SK-N-SH (cell line): ENCODE measurements at regions not wholly inside any gene's neighbourhood (a gene's known extent, or its start where the extent isn't known, plus 50 kb on each side); places are given as distances from the start of the nearest gene placed in this dataset.

Experiments used
- CTCF ChIA-PET: fragments of 300-600, 350-600 bp; formaldehyde crosslinking; extraction: SDS; loops from one replicate; lab custom pipeline; 2021; lab: Yijun Ruan, JAX
- POLR2A ChIA-PET: fragments of 350-600 bp; sonication (Branson Sonifier 250); formaldehyde crosslinking; extraction: SDS; loops from one replicate; lab custom pipeline; 2020; ENCODE audit warnings: antibody characterized with exemption, inconsistent platforms; lab: Yijun Ruan, JAX
- DNase-seq: peaks from one replicate; pipeline ENCODE4 v3.0.0; 2012
- H2AFZ ChIP-seq: fragments of 200-600 bp; sonication (generic); 2 replicates; pipeline ENCODE4 v1.8.1; 2016; ENCODE audit warnings: antibody characterized with exemption, mild to moderate bottlenecking, low read depth
- H3F3A ChIP-seq: fragments of 200-600 bp; sonication (generic); replicated peaks from 2 replicates; pipeline ENCODE3; 2016; ENCODE audit warnings: antibody characterized with exemption, mild to moderate bottlenecking; ENCODE audit not compliant: insufficient read depth
- H3K27ac ChIP-seq, 2 experiments: fragments of 200-500 bp in 1 of 2; fragments of 200-600 bp in 1 of 2; sonication (Bioruptor generic) in 1 of 2; sonication (generic), shearing (Covaris generic) in 1 of 2; 2 replicates each; pipeline versions ENCODE4 v1.5.1 to v1.6.1; 2014 to 2016; ENCODE audit warnings: low read depth in 2 of 2, inconsistent platforms in 1 of 2, low read length in 1 of 2, mild to moderate bottlenecking in 1 of 2, mixed read lengths in 1 of 2
- H3K27me3 ChIP-seq: fragments of 200-600 bp; sonication (generic), shearing (Covaris generic); 2 replicates; pipeline ENCODE4 v1.6.1; 2016; ENCODE audit warnings: mixed run types; ENCODE audit not compliant: insufficient read depth
- H3K36me3 ChIP-seq, 2 experiments: fragments of 200-500 bp in 1 of 2; fragments of 200-600 bp in 1 of 2; sonication (Bioruptor generic) in 1 of 2; sonication (generic) in 1 of 2; replicated peaks in 1 of 2; 2 replicates each; pipeline versions ENCODE3 to v1.5.1; 2014 to 2016; ENCODE audit warnings: low read length in 1 of 2, mild to moderate bottlenecking in 1 of 2; ENCODE audit not compliant: insufficient read depth in 2 of 2, control insufficient read depth in 1 of 2
- H3K4me1 ChIP-seq, 2 experiments: fragments of 200-500 bp in 1 of 2; fragments of 200-600 bp in 1 of 2; sonication (Bioruptor generic) in 1 of 2; sonication (generic), shearing (Covaris generic) in 1 of 2; 2 replicates each; pipeline versions ENCODE4 v1.5.1 to v1.6.1; 2014 to 2016; ENCODE audit warnings: low read depth in 1 of 2, low read length in 1 of 2, mixed run types in 1 of 2; ENCODE audit not compliant: insufficient read depth in 2 of 2, control insufficient read depth in 1 of 2
- H3K4me2 ChIP-seq: fragments of 200-600 bp; sonication (generic), shearing (Covaris generic); 2 replicates; pipeline ENCODE4 v1.6.1; 2017; ENCODE audit warnings: mixed run types
- H3K4me3 ChIP-seq, 2 experiments: fragments of 200-500 bp in 1 of 2; fragments of 200-600 bp in 1 of 2; sonication (Bioruptor generic) in 1 of 2; sonication (generic), shearing (Covaris generic) in 1 of 2; 2 replicates each; pipeline versions ENCODE4 v1.5.1 to v1.8.1; 2014 to 2016; ENCODE audit warnings: low read depth in 2 of 2, inconsistent platforms in 1 of 2, low read length in 1 of 2, mild to moderate bottlenecking in 1 of 2, mixed read lengths in 1 of 2, moderate library complexity in 1 of 2
- H3K79me2 ChIP-seq: fragments of 200-600 bp; sonication (generic); 2 replicates; pipeline ENCODE4 v1.8.1; 2017; ENCODE audit warnings: mild to moderate bottlenecking; ENCODE audit not compliant: insufficient read depth
- H3K9ac ChIP-seq: fragments of 200-600 bp; sonication (generic); 2 replicates; pipeline ENCODE4 v1.6.1; 2017; ENCODE audit warnings: mixed run types
- H3K9me2 ChIP-seq: fragments of 200-600 bp; sonication (generic); 2 replicates; pipeline ENCODE4 v1.6.1; 2017; ENCODE audit warnings: mixed run types
- H3K9me3 ChIP-seq: fragments of 200-600 bp; sonication (generic); 2 replicates; pipeline ENCODE4 v1.6.1; 2017; ENCODE audit warnings: mixed run types, mild to moderate bottlenecking, moderate library complexity
- H4K20me1 ChIP-seq: fragments of 200-600 bp; sonication (generic); 2 replicates; pipeline ENCODE4 v1.6.1; 2017; ENCODE audit warnings: mild to moderate bottlenecking, mixed run types; ENCODE audit not compliant: insufficient read depth
- CHD2 ChIP-seq: fragments of 150-350 bp; IDR thresholded peaks from 2 replicates; pipeline ENCODE4 v1.6.1; 2018; ENCODE audit warnings: low read length; ENCODE audit not compliant: partially characterized antibody
- CTCF ChIP-seq: fragments of 200-600 bp; sonication (generic); IDR thresholded peaks from 2 replicates; pipeline ENCODE4 v1.6.1; 2017; ENCODE audit warnings: antibody characterized with exemption, mild to moderate bottlenecking, moderate library complexity
- ELF1 ChIP-seq: IDR thresholded peaks from 2 replicates; pipeline ENCODE4 v1.4.0; 2012
- EZH2phosphoT487 ChIP-seq: fragments of 200-600 bp; sonication (generic); IDR thresholded peaks from 2 replicates; pipeline ENCODE4 v1.6.1; 2017; ENCODE audit warnings: low read depth, mixed run types, mild to moderate bottlenecking, antibody characterized with exemption, moderate library complexity, borderline replicate concordance
- FOSL2 ChIP-seq: IDR thresholded peaks from 2 replicates; pipeline ENCODE4 v1.4.0; 2012; ENCODE audit warnings: low read depth, mild to moderate bottlenecking, moderate library complexity, borderline replicate concordance
- FOXJ3 ChIP-seq: sonication (generic); formaldehyde crosslinking; IDR thresholded peaks from 2 replicates; pipeline ENCODE4 v1.5.1; 2020; ENCODE audit warnings: mild to moderate bottlenecking, missing genetic modification reagents
- FOXM1 ChIP-seq: IDR thresholded peaks from 2 replicates; pipeline ENCODE4 v1.4.0; 2012; ENCODE audit warnings: low read depth, mild to moderate bottlenecking
- JUND ChIP-seq: IDR thresholded peaks from 2 replicates; pipeline ENCODE4 v1.4.0; 2012
- MAX ChIP-seq: IDR thresholded peaks from 2 replicates; pipeline ENCODE4 v1.4.0; 2012; ENCODE audit warnings: low read depth
- MEF2A ChIP-seq: IDR thresholded peaks from 2 replicates; pipeline ENCODE4 v1.4.0; 2012; ENCODE audit warnings: low read depth, borderline replicate concordance
- MXI1 ChIP-seq: IDR thresholded peaks from 2 replicates; pipeline ENCODE4 v1.6.1; 2012; ENCODE audit warnings: mild to moderate bottlenecking, low read depth, low read length, improper control_type of control experiment
- NRF1 ChIP-seq: IDR thresholded peaks from 2 replicates; pipeline ENCODE4 v1.6.1; 2012; ENCODE audit warnings: low read depth, mild to moderate bottlenecking, low read length
- PBX3 ChIP-seq: IDR thresholded peaks from 2 replicates; pipeline ENCODE4; 2012
- RCOR1 ChIP-seq: fragments of 150-350 bp; IDR thresholded peaks from 2 replicates; pipeline ENCODE4 v1.6.1; 2017; ENCODE audit warnings: antibody characterized with exemption, low read length
- SMC3 ChIP-seq: IDR thresholded peaks from 2 replicates; pipeline ENCODE4 v1.6.1; 2012; ENCODE audit warnings: low read depth, low read length, improper control_type of control experiment
- TAF1 ChIP-seq: IDR thresholded peaks from 2 replicates; pipeline ENCODE4 v1.6.1; 2012; ENCODE audit warnings: low read depth, mild to moderate bottlenecking, low read length, moderate library complexity, borderline replicate concordance
- TCF12 ChIP-seq: IDR thresholded peaks from 2 replicates; pipeline ENCODE4 v1.4.0; 2012
- USF1 ChIP-seq: IDR thresholded peaks from 2 replicates; pipeline ENCODE4 v1.4.0; 2012; ENCODE audit warnings: low read depth, borderline replicate concordance
- USF2 ChIP-seq: fragments of 150-350 bp; IDR thresholded peaks from 2 replicates; pipeline ENCODE4 v1.6.1; 2017; ENCODE audit warnings: antibody characterized with exemption, low read length, low read depth, borderline replicate concordance
- WGBS: methylation state at CpG from one replicate; pipeline ENCODE4 v1.1.6; 2017; ENCODE audit warnings: low lambda C conversion rate; 5-methylcytosine and 5-hydroxymethylcytosine counted together

- Histone ChIP-seq H3F3A (no peaks in the 10 kb centered on the region), H4K20me1 (no peaks in the 10 kb centered on the region), H3K79me2 (no peaks in the 10 kb centered on the region), H3K4me3 (no peak overlapping the region), H3K4me2 (no peak overlapping the region), H3K9me3 (no peaks in the 10 kb centered on the region), H3K27me3 (no peaks in the 10 kb centered on the region), H3K36me3 (no peaks in the 10 kb centered on the region), H3K9ac (no peak overlapping the region), H3K4me1 (no peaks in the 10 kb centered on the region), H3K9me2 (no peaks in the 10 kb centered on the region), H2AFZ (no peak overlapping the region), H3K27ac (no peak overlapping the region)
- CTCF ChIA-PET = no interaction called here
- WGBS = 34% methylated on average over 5 of the region's 5 CpGs
- no peak for TF ChIP-seq CHD2
- no peak for TF ChIP-seq USF1
- no peak for TF ChIP-seq FOXJ3 (CRISPR knock-in tag)
- TF ChIP-seq NRF1 = no peak
- TF ChIP-seq ELF1 = no peak
- TF ChIP-seq EZH2phosphoT487 = no peak
- no peak for TF ChIP-seq TAF1
- TF ChIP-seq JUND = no peak
- TF ChIP-seq PBX3 = no peak
- no peak for TF ChIP-seq RCOR1
- TF ChIP-seq MEF2A = no peak
- no peak for TF ChIP-seq CTCF
- no peak for TF ChIP-seq USF2
- no peak for TF ChIP-seq MAX
- TF ChIP-seq FOSL2 = no peak
- TF ChIP-seq TCF12 = no peak
- TF ChIP-seq SMC3 = no peak
- TF ChIP-seq MXI1 = no peak
- TF ChIP-seq FOXM1 = no peak
- POLR2A ChIA-PET = no interaction called here
- no peak for DNase-seq
These were observed 106.4 kb upstream of the ASCC3 start for GRCh38 chr6:100987556-100987955.
